NCI-H2029 treated with DMSO at 0.1 percent for 48 hours (cell line): ENCODE measurements at regions not wholly inside any gene's neighbourhood (a gene's known extent, or its start where the extent isn't known, plus 50 kb on each side); places are given as distances from the start of the nearest gene placed in this dataset.
"Not testable (repeated sequence)": the region's sequence is repeated elsewhere in the genome, so short reads cannot be mapped to it uniquely, and the experiment has no call there.

Source experiments
- DNase-seq: peaks from one replicate; lab custom pipeline; 2025; lab: John Stamatoyannopoulos, UW

GRCh38 chr3:40901298-40901697 is 298.0 kb upstream of the CTNNB1 start:
- DNase-seq = no peak

- no peak for DNase-seq
Measured at GRCh38 chr3:40901796-40902195, 297.5 kb upstream of the CTNNB1 start.

- not testable (repeated sequence) for DNase-seq
Measured at GRCh38 chr3:40907907-40908465, 291.3 kb upstream of the CTNNB1 start.

- no peak for DNase-seq
Measured at GRCh38 chr3:40908612-40909011, 290.7 kb upstream of the CTNNB1 start.

- no peak for DNase-seq
Measured at GRCh38 chr3:40911264-40911663, 288.0 kb upstream of the CTNNB1 start.

GRCh38 chr3:40911928-40912327 is 287.4 kb upstream of the CTNNB1 start:
- no peak for DNase-seq

- DNase-seq = no peak
Measured at GRCh38 chr3:40912461-40912860, 286.8 kb upstream of the CTNNB1 start.

GRCh38 chr3:40913192-40913591 is 286.1 kb upstream of the CTNNB1 start:
- DNase-seq = no peak

GRCh38 chr3:40913641-40914040 is 285.7 kb upstream of the CTNNB1 start:
- DNase-seq = no peak

- no peak for DNase-seq
Measured at GRCh38 chr3:40914475-40914874, 284.8 kb upstream of the CTNNB1 start.

GRCh38 chr3:40915346-40915865 is 283.9 kb upstream of the CTNNB1 start:
- DNase-seq = no peak

GRCh38 chr3:40920041-40920440 is 279.3 kb upstream of the CTNNB1 start:
- DNase-seq = no peak

- DNase-seq = no peak
Measured at GRCh38 chr3:40921251-40921650, 278.1 kb upstream of the CTNNB1 start.

GRCh38 chr3:40923143-40923542 is 276.2 kb upstream of the CTNNB1 start:
- no peak for DNase-seq

- DNase-seq = no peak
Measured at GRCh38 chr3:40923651-40924050, 275.7 kb upstream of the CTNNB1 start.

GRCh38 chr3:40924559-40925141 is 274.7 kb upstream of the CTNNB1 start:
- DNase-seq = peak; percentile 87

- DNase-seq = no peak
Measured at GRCh38 chr3:40925231-40925630, 274.1 kb upstream of the CTNNB1 start.

- DNase-seq = no peak
Measured at GRCh38 chr3:40930131-40930538, 269.2 kb upstream of the CTNNB1 start.

GRCh38 chr3:40930756-40931155 is 268.5 kb upstream of the CTNNB1 start:
- DNase-seq = peak; percentile 79

GRCh38 chr3:40938591-40938990 is 260.7 kb upstream of the CTNNB1 start:
- DNase-seq = no peak

- DNase-seq = no peak
Measured at GRCh38 chr3:40939030-40939740, 260.1 kb upstream of the CTNNB1 start.

GRCh38 chr3:40939741-40940130 is 259.6 kb upstream of the CTNNB1 start:
- DNase-seq = no peak

- no peak for DNase-seq
Measured at GRCh38 chr3:40940651-40941050, 258.7 kb upstream of the CTNNB1 start.
